Right lung (tissue), 2 donors: ENCODE measurements at regions not wholly inside any gene's neighbourhood (a gene's known extent, or its start where the extent isn't known, plus 50 kb on each side); places are given as distances from the start of the nearest gene placed in this dataset.
"Not testable (repeated sequence)": the region's sequence is repeated elsewhere in the genome, so short reads cannot be mapped to it uniquely, and the experiment has no call there.

Experiments
- DNase-seq, 2 donors: peaks; one replicate each; pipeline ENCODE4 v3.0.0-alpha.2; 2013

- DNase-seq, result no peak
These were observed 125.6 kb downstream of the KLF6 start for GRCh38 chr10:3659203-3659917.

DNA sequence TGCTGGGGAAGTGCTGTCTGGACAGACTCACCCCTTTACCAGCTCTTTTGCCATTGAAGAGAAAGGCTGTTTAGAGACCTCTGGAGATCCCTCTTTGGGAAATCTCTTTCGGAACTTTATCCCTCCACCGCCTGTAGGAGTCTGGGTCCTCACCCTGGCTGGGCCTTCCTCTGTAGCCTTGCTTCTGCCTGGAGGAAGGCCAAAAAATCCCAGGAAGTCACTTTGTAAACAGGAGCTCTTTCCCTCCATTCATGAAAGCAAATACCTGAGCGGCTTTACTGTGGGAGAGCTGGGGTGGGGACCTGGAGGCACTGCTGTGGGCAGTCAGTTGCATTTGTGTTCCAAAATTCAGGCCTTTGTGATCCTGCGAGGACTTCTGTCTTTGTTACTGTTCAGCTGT lies 126.2 kb downstream of the KLF6 start:
- no peak for DNase-seq

DNA sequence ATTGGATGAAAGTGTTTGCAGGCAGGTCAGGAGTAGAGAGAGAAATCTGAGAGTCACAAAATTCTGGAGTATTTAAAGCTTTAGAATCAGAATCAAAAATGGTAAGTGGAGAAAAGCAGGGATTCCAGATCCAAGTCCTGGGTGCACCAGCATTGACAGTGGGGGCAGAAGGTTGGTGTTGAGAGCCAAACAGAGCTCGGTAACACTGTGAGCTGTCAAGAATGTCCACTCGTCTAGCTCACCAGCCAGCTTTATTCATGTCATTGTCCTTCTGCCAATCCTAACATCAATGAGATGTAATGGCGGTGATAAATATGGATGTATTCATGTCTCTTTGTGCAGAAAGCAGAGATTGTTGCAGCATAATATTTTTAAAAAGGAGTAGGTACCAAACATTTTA lies 128.8 kb downstream of the KLF6 start:
- no peak for DNase-seq

DNA sequence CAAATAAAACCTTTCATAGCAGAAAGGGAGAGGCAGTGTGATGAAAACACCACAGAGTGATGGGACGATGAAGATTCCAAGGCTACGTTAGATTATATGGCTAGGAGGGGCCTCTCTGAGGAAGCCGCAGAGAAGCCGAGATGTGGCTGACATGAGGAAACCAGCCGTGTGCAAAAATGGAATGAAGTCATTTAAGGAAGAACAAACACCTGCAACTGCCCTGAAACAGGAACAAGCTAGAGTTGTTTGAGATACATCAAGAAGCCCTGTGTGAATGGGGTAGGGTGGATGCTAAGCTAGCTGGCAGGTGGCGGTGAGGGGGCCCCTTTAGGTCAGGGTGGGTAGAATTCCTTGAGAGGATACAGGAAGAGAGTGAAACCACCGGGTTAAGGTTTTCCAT lies 129.5 kb downstream of the KLF6 start:
- no peak for DNase-seq

- DNase-seq, result no peak
These were observed 130.0 kb downstream of the KLF6 start for GRCh38 chr10:3654980-3655379.

DNA sequence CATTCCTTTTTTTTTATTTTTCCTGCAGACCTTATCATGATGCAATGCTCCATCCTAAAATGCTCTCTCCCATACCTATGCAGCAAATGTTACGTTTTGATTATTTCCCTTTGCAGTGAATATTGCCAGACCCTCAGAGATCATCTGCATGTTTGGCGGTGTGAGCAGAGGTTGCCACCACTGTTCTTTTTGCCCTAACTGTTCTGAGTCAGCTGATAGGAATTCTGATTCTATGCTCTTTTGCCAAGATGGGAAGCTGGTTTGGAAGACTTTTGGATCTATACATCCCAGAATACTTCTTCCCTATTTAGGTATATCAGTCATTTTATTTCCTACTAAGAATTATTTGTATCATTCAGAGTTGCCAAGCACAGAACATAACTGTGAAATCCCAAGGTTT lies 130.5 kb downstream of the KLF6 start:
- DNase-seq, result no peak

DNA sequence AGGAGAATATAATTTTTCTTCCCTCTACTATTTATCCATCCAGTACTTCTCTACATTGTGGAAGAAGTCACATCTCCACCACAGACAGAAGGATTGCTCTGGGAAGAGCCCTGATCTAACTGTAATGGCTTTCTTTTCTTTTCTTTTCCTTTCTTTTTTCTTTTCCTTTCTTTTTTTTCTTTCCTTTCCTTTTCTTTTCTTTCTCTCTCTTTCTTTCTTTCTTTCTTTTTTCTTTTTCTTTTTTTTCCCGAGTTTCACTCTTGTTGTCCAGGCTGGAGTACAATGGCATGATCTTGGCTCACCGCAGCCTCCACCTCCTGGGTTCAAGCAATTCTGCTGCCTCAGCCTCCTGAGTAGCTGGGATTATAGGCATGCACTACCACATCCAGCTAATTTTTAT lies 131.7 kb downstream of the KLF6 start:
- not testable (repeated sequence) for DNase-seq

- DNase-seq, result peak; percentile 8 to 11
These were observed 132.1 kb downstream of the KLF6 start for GRCh38 chr10:3652886-3653285.

- no peak for DNase-seq
These were observed 132.9 kb downstream of the KLF6 start for GRCh38 chr10:3651969-3652653.

- DNase-seq, result no peak
These were observed 136.4 kb downstream of the KLF6 start for GRCh38 chr10:3648576-3648975.

GRCh38 chr10:3648170-3648569 lies 136.8 kb downstream of the KLF6 start:
- DNase-seq, result no peak

GRCh38 chr10:3647074-3647473 lies 137.9 kb downstream of the KLF6 start:
- DNase-seq, result no peak

DNA sequence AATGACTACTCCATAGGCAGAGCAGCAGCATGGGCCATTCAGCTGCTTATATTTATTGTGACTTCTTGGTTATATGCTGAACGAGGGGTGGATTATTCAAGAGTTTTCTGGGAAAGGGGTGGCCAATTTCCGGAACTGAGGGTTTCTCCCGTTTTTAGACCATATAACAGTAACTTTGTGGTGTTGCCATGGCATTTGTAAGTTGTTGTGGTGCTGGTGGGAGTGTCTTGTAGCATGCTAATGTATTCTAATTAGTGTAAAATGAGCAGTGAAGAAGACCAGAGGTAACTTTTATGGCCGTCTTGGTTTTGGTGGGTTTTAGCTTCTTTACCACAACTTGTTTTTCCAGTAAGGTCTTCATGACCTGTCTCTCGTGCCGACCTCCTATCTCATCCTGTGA lies 139.6 kb downstream of the KLF6 start:
- DNase-seq, result no peak

DNA sequence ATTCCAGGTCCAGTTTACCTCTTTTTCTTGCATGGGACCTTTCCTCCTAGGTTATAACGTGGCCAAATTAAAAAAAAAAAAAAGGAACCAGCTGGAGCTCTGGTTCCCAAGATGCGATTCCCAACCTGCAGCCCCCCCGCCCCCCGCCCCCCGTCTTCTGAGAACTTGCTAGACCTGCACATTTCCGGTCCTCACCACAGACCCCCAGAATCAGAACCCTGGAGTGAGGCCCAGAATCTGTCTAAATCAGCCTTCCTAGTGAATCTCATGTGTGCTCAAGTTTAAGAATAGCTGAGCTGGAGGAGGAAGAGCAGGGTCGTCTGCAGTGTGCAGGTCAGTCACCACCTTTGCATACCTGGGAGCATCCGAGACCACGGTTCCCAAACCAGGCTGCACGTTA lies 144.2 kb downstream of the KLF6 start:
- no peak for DNase-seq

- no peak for DNase-seq
These were observed 145.5 kb downstream of the KLF6 start for GRCh38 chr10:3639546-3639945.

GRCh38 chr10:3636356-3637181 lies 148.4 kb downstream of the KLF6 start:
- no peak for DNase-seq

DNA sequence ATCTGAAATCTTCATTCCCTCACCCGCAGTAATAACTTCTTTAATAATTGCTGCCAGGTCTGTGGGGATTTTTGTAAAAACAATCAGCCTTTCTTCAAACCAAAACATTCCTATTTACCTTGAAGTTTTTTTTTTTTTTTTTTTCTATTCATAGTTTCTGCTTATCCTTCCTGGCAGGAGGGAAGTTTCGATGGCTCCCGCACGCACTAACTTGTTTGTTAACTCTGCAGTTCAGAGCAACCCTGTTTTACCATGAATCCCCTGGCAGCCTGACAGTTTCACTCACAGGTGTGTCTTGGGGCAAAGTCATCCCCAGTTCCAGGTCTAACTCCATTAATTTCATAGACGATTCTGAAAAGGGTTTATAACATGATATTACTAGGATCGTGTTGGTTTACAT lies 149.3 kb downstream of the KLF6 start:
- DNase-seq, result no peak

DNA sequence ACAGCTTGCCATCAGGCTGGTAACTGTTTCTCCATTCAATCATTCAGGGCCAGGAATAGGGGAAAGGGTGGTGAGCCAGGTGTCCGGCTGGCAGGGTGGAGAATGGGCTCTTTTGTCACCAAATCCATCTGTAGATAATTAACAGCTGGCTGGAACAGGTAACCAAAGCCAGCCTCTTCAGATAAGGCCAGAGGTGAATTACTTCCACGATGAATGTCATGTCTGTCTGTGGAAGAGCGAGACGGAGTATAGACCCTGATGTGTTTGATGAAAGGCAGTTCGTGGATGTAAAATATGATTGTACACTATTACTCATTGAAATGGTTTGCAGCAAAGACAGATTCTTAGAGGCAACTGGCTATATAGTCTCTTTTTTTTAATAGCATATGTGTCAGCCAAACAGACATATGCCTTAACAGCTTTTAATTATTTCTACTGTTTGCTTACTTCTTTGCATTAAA lies 149.8 kb downstream of the KLF6 start:
- no peak for DNase-seq

- not testable (repeated sequence) for DNase-seq
These were observed 150.4 kb downstream of the KLF6 start for GRCh38 chr10:3634646-3635045.

DNA sequence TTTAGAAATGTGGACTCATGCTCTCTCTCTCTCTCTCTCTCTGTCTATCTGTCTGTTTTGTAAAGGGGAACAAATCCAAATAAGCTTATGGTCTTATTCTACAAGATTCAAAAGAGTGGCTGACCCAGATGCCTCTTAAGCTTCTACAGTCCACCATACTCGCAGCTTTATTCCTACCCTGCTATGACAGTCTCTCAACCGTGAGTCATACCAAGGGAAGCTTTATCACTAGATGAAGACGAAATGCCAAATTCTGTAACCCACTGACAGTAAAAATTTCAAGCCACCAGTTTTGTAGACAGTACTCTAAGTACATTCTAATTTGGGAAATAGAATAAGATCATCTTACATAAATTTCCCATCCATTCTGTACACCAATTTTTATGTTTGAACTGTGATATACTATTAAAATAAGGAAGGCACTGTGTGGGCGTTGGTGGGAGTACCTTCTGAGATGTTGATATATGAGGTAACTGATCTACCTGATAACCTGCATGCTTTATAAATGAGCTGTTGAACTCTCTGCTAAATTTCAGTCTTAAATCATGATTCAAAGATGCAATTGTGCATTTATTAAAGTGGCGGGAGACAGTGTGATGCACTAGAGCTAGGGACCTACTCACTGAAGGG lies 153.2 kb downstream of the KLF6 start:
- no peak for DNase-seq

DNA sequence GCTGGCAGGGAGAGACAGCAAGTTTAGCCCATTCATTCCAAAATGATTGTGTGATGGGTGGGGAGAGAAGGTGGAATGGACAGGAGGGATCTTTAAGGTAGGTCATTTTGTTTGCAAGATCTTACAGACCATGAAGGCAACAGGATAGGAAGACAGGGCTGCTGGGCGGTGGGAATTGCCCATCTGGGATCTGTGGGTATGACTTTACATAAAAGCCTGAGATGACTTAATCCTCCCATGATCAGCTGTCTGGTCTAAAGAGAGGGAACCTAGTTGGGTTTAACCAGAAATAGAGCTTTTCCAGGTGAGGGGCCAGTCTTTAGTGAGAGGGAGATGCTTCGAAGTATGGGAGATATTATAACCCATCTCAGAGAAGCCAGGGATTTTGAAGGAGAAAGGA lies 153.7 kb downstream of the KLF6 start:
- DNase-seq, result no peak
